ENCODE measurements at regions not wholly inside any gene's neighbourhood (a gene's known extent, or its start where the extent isn't known, plus 50 kb on each side); places are given as distances from the start of the nearest gene placed in this dataset.

- Histone ChIP-seq H3K36me3 (ENCODE audit: control insufficient read depth, low read length) (no peaks in the 10 kb centered on the region), H3K79me2 (ENCODE audit: control insufficient read depth, low read length) (no peaks in the 10 kb centered on the region), H3K27ac (ENCODE audit: low read depth, low read length) (no peak overlapping the region), H3K4me3 (ENCODE audit: low read length) (no peak overlapping the region), H3K4me1 (ENCODE audit: control insufficient read depth, low read length) (no peaks in the 10 kb centered on the region), H3K9me2 (replicated peaks; ENCODE audit: control insufficient read depth, low read length) (no peaks in the 10 kb centered on the region), H3K9me3 (ENCODE audit: control insufficient read depth, insufficient read depth, low read length) (no peaks in the 10 kb centered on the region), H3K27me3 (ENCODE audit: control insufficient read depth, low read length) (no peaks in the 10 kb centered on the region), H4K20me1 (ENCODE audit: control insufficient read depth, insufficient read depth, low read depth, low read length) (no peaks in the 10 kb centered on the region), H3K4me2 (ENCODE audit: low read length) (no peak overlapping the region), H3F3A (ENCODE audit: control insufficient read depth, insufficient read depth) (no peaks in the 10 kb centered on the region)
- TF ChIP-seq EZH2phosphoT487 (IDR thresholded peaks at IDR 0.05; ENCODE audit: borderline replicate concordance, low read length) (no peak), CTCF (IDR thresholded peaks at IDR 0.05; ENCODE audit: low read depth, low read length, poor library complexity, severe bottlenecking) (no peak)
These were observed 320.6 kb upstream of the TBL1XR1 start for GRCh38 chr3:177517906-177518305.

- Histone ChIP-seq H3K9me3 (ENCODE audit: control insufficient read depth, insufficient read depth, low read length) (no peaks in the 10 kb centered on the region), H4K20me1 (ENCODE audit: control insufficient read depth, insufficient read depth, low read depth, low read length) (no peaks in the 10 kb centered on the region), H3K4me1 (ENCODE audit: control insufficient read depth, low read length) (no peaks in the 10 kb centered on the region), H3K79me2 (ENCODE audit: control insufficient read depth, low read length) (no peaks in the 10 kb centered on the region), H3K36me3 (ENCODE audit: control insufficient read depth, low read length) (no peaks in the 10 kb centered on the region), H3F3A (ENCODE audit: control insufficient read depth, insufficient read depth) (no peaks in the 10 kb centered on the region), H3K4me3 (ENCODE audit: low read length) (no peak overlapping the region), H3K4me2 (ENCODE audit: low read length) (no peak overlapping the region), H3K9me2 (replicated peaks; ENCODE audit: control insufficient read depth, low read length) (no peaks in the 10 kb centered on the region), H3K27ac (ENCODE audit: low read depth, low read length) (no peak overlapping the region), H3K27me3 (ENCODE audit: control insufficient read depth, low read length) (no peaks in the 10 kb centered on the region)
- no peak for TF ChIP-seq EZH2phosphoT487 (IDR thresholded peaks at IDR 0.05; ENCODE audit: borderline replicate concordance, low read length)
- no peak for TF ChIP-seq CTCF (IDR thresholded peaks at IDR 0.05; ENCODE audit: low read depth, low read length, poor library complexity, severe bottlenecking)
These were observed 322.3 kb upstream of the TBL1XR1 start for GRCh38 chr3:177519588-177519987.

GRCh38 chr3:177521305-177521704, 324.0 kb upstream of the TBL1XR1 start:
- Histone ChIP-seq H3K79me2 (ENCODE audit: control insufficient read depth, low read length) (no peaks in the 10 kb centered on the region), H4K20me1 (ENCODE audit: control insufficient read depth, insufficient read depth, low read depth, low read length) (no peaks in the 10 kb centered on the region), H3K4me3 (ENCODE audit: low read length) (no peak overlapping the region), H3F3A (ENCODE audit: control insufficient read depth, insufficient read depth) (no peaks in the 10 kb centered on the region), H3K27me3 (ENCODE audit: control insufficient read depth, low read length) (no peaks in the 10 kb centered on the region), H3K9me2 (replicated peaks; ENCODE audit: control insufficient read depth, low read length) (no peaks in the 10 kb centered on the region), H3K36me3 (ENCODE audit: control insufficient read depth, low read length) (no peaks in the 10 kb centered on the region), H3K27ac (ENCODE audit: low read depth, low read length) (no peak overlapping the region), H3K4me2 (ENCODE audit: low read length) (no peak overlapping the region), H3K4me1 (ENCODE audit: control insufficient read depth, low read length) (no peaks in the 10 kb centered on the region), H3K9me3 (ENCODE audit: control insufficient read depth, insufficient read depth, low read length) (no peaks in the 10 kb centered on the region)
- TF ChIP-seq EZH2phosphoT487 (IDR thresholded peaks at IDR 0.05; ENCODE audit: borderline replicate concordance, low read length): no peak
- TF ChIP-seq CTCF (IDR thresholded peaks at IDR 0.05; ENCODE audit: low read depth, low read length, poor library complexity, severe bottlenecking): no peak

GRCh38 chr3:177522051-177522450, 324.8 kb upstream of the TBL1XR1 start:
- no peaks in the 10 kb centered on the region for H3K4me1 ChIP-seq (ENCODE audit: control insufficient read depth, low read length)
- H3K27ac ChIP-seq (ENCODE audit: low read depth, low read length): no peak overlapping the region
- H3K9me2 ChIP-seq (replicated peaks; ENCODE audit: control insufficient read depth, low read length): no peaks in the 10 kb centered on the region
- H3K79me2 ChIP-seq (ENCODE audit: control insufficient read depth, low read length): no peaks in the 10 kb centered on the region
- H3F3A ChIP-seq (ENCODE audit: control insufficient read depth, insufficient read depth): no peaks in the 10 kb centered on the region
- H3K4me3 ChIP-seq (ENCODE audit: low read length): no peak overlapping the region
- H4K20me1 ChIP-seq (ENCODE audit: control insufficient read depth, insufficient read depth, low read depth, low read length): no peaks in the 10 kb centered on the region
- H3K36me3 ChIP-seq (ENCODE audit: control insufficient read depth, low read length): no peaks in the 10 kb centered on the region
- no peak overlapping the region for H3K4me2 ChIP-seq (ENCODE audit: low read length)
- H3K27me3 ChIP-seq (ENCODE audit: control insufficient read depth, low read length): no peaks in the 10 kb centered on the region
- no peak for TF ChIP-seq EZH2phosphoT487 (IDR thresholded peaks at IDR 0.05; ENCODE audit: borderline replicate concordance, low read length)
- TF ChIP-seq CTCF (IDR thresholded peaks at IDR 0.05; ENCODE audit: low read depth, low read length, poor library complexity, severe bottlenecking): no peak
- no peaks in the 10 kb centered on the region for H3K9me3 ChIP-seq (ENCODE audit: control insufficient read depth, insufficient read depth, low read length)
